ENCODE measurements at regions not wholly inside any gene's neighbourhood (a gene's known extent, or its start where the extent isn't known, plus 50 kb on each side); places are given as distances from the start of the nearest gene placed in this dataset.

DNA sequence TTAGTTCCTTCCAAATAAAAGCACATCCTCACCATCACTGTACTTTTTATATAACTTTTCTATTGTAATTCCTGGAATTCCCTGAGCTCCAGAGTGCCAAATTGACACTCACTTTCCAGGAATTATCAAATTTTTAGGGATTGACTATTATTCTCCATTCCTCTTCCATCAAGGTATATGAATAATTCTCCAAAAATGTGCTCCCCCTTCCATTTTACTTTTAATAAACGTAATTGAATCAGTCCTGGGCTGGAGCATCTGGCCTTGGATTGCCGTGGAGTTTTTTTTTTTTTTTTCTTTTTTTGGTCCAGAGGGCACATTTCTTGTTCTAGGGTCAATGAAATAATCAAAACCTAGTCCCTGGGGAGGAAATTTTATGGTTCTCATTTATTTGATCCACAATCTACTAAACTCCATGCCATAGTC, 304.3 kb downstream of the CDCA7 start:
- TF ChIP-seq CTCF (IDR thresholded peaks at IDR 0.05; ENCODE audit: poor library complexity, severe bottlenecking) (no peak), TAF1 (IDR thresholded peaks at IDR 0.05; ENCODE audit: low read depth) (no peak), POLR2AphosphoS5 (IDR thresholded peaks at IDR 0.05) (no peak), EP300 (conservative IDR thresholded peaks at IDR 0.05; ENCODE audit: poor library complexity, severe bottlenecking) (no peak), EZH2 (IDR thresholded peaks at IDR 0.05; ENCODE audit: borderline replicate concordance, insufficient read depth, low read length, poor library complexity, severe bottlenecking) (no peak), RAD21 (conservative IDR thresholded peaks at IDR 0.05) (no peak), MXI1 (conservative IDR thresholded peaks at IDR 0.05; ENCODE audit: poor library complexity, severe bottlenecking) (no peak), SMC3 (conservative IDR thresholded peaks at IDR 0.05; ENCODE audit: poor library complexity) (no peak)
- TF ChIP-seq, protein P1, sequence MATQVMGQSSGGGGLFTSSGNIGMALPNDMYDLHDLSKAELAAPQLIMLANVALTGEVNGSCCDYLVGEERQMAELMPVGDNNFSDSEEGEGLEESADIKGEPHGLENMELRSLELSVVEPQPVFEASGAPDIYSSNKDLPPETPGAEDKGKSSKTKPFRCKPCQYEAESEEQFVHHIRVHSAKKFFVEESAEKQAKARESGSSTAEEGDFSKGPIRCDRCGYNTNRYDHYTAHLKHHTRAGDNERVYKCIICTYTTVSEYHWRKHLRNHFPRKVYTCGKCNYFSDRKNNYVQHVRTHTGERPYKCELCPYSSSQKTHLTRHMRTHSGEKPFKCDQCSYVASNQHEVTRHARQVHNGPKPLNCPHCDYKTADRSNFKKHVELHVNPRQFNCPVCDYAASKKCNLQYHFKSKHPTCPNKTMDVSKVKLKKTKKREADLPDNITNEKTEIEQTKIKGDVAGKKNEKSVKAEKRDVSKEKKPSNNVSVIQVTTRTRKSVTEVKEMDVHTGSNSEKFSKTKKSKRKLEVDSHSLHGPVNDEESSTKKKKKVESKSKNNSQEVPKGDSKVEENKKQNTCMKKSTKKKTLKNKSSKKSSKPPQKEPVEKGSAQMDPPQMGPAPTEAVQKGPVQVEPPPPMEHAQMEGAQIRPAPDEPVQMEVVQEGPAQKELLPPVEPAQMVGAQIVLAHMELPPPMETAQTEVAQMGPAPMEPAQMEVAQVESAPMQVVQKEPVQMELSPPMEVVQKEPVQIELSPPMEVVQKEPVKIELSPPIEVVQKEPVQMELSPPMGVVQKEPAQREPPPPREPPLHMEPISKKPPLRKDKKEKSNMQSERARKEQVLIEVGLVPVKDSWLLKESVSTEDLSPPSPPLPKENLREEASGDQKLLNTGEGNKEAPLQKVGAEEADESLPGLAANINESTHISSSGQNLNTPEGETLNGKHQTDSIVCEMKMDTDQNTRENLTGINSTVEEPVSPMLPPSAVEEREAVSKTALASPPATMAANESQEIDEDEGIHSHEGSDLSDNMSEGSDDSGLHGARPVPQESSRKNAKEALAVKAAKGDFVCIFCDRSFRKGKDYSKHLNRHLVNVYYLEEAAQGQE (IDR thresholded peaks at IDR 0.05; ENCODE audit: borderline replicate concordance) = no peak

Data from neural cell (in vitro differentiated cells).